DMS53 (cell line): ENCODE measurements at regions not wholly inside any gene's neighbourhood (a gene's known extent, or its start where the extent isn't known, plus 50 kb on each side); places are given as distances from the start of the nearest gene placed in this dataset.

Experiments used
- DNase-seq: peaks from one replicate; lab custom pipeline; 2025; lab: John Stamatoyannopoulos, UW

DNA sequence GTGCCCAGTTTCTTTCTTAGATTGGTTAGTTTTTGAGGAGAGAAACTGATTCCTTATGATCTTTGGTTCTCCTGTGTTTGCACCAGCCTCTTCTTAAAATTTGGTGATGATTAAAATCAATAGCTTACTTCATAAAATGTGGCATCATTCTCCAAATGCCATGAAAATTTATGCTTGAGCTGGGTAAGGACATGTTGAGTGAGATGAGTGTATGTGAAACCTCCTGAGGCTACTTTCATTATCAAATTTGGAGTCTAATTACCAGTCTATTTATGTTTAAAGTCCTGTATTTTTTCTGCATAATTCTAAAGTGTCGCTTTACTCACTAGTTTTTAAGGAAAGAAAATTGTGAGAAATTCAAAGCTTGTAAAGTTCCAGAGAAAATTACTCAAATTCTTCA, 102.1 kb downstream of the DIPK2A start:
- no peak for DNase-seq

DNA sequence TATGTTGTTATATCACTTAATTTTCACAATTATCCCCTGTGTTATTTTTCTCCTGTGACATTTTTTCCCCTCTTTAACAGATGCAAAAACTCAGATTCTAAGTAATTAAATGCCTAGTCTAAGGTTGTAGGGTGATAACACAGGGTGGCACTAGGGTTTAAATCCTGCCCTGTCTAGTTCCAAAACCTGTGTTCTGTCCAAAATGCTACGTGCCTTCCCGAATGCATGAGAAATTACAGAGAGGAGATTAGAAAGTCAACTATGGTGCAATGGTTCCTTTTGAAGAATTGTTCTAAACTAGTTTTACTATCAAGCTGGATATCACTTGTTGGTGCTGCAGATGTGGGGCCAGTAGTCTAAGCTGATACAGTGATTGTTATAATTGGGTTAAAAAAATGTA, 108.0 kb downstream of the DIPK2A start:
- no peak for DNase-seq

DNA sequence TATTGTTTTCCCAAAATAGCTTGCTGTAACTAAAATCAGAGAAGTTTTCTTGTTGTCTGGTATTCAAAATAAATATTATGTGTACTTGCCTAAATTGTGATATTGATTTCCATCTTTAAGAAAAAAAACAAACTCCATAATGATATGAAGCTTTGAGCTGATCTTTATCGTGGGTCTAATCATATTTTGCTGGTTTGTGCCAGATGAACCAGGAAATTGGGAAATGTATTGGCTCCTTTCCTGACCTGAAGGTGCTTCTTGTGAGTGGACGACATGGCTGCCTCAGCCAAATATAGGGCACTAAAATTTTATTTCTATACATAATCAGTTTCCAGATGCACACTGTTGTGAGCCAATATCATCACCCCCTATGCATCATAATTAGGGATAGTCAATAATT, 113.3 kb downstream of the DIPK2A start:
- DNase-seq: no peak

DNA sequence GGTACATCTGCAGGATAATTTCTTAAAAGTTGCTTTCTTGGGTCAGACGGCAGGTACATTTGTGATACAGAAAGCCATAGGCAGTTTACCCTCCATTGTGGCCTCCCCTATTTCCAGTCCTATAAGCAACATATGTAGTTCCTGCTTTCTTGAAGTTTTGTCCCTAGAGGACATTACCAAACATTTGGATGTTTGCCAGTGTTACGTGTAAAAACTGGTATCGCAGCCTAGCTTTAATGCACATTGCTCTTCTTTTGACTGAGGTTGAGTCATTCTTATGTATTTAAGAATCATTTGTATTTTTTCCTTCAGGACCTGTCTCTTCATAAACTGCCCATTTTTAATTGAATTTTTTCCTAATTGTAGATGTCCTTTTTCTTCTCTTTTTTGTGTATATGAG, 114.3 kb downstream of the DIPK2A start:
- peak; percentile 86 for DNase-seq

DNA sequence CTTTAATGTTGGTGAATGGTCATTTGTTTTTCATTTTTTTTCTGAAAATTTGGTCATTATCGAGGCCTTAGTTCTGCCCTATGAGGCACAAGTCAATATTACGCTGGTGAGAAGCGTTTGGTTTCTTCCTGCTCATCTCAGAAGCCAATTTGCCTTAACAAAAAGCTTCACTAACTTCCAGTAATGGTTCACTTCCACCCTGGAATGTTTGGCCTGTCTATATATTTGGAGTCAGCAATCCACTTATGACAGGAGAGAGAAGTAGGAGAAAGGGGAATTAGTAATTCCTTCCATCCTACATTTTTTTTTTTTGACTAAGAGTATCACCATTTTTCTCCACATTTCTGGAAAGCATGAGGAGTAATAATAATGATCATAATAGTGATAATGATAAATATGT, 124.4 kb downstream of the DIPK2A start:
- no peak for DNase-seq

DNA sequence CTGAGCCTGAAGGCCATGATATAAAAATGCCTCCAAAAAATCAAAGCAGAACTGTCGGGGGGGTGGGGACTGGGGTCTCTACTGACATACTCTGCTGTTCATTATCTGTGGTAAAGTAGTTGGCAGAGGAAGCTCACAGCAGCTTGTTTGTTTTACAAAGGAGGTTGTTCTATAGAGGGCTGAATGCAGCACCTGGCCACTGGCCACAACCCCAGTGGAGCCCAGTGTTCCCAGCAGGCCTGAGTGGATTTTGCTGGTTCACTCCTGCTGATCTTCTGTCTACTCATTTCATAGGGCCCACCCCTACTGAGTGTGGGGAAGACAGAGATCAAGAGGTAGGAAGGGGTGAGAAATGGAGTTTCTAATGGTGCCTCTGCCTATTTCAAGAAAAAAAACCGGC, 125.5 kb downstream of the DIPK2A start:
- peak; percentile 40 for DNase-seq

DNA sequence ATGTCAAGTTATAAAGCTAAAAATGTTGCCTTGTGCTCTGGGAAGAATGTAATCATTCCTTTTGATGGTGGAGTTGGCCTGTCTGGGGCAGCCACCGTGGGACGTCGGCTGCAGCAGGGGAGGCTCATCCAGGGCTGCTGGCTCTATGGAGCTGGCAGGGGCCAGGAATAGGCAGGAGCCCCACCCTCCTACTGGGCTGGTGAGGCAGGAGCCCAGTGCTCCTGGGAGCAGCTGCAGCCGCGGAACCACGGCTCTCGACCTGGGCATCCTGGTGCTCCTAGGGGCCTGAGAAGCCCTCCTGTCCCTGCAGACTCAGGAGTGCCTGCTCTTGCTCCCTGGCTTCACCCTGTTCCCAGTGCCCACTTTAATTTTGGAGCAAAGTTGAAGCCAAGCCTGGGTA, 127.1 kb downstream of the DIPK2A start:
- no peak for DNase-seq

DNA sequence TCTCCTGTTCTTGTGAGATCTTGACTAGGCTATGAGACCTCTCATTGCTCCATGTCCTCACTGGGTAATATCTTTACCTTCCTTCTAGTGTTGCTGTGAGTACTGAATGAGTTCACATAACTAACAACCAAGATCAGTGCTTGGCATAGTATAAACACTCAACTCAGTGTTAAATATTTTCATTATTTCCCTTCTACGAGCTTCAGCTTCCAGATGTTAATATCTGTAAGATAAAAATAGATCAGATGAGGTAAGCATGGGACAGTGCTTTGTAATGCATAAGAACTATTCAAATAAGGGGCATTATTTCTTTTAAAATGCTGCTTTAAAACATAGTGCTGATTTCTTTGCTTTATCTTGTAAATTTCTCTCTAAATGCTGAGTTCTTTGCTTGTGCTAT, 130.8 kb downstream of the DIPK2A start:
- no peak for DNase-seq

DNA sequence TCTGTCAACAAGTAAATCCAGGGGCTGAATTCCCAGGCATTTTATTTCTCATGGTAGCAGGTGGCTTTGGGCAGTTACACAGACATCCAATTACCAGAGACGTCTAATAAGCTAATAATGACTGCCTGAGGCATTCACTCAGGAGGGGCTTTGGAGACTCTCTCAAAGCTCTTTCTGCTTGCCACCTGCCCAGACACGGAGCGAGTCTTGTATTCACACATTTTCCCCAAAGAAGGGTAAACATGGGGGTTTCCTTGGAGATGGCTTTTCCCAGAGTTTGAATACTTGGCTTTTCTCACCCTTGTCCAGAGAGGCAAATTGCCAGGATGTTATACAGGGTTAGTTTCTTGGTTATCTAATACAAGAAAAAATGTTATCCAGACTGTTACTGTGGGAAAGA, 132.6 kb downstream of the DIPK2A start:
- DNase-seq: peak; percentile 8

DNA sequence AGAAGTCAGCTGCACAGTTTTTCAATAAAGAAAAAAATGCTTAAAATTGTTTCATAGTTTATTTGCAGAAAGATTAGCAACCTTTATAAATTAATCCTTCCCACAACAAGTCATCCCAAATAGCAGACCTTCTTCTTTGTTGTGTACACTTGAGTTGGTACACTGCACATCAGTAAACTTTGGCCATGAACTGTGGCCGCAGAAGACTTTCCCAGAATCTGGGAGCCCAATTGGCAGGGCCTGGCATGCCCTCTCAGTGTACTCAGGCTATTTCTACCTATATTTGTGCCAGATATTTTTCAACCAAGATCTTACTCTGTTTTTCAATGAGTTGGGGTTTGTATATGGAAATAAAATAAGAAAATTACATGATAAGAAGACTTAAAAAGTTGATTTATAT, 133.1 kb downstream of the DIPK2A start:
- DNase-seq: peak; percentile 7

DNA sequence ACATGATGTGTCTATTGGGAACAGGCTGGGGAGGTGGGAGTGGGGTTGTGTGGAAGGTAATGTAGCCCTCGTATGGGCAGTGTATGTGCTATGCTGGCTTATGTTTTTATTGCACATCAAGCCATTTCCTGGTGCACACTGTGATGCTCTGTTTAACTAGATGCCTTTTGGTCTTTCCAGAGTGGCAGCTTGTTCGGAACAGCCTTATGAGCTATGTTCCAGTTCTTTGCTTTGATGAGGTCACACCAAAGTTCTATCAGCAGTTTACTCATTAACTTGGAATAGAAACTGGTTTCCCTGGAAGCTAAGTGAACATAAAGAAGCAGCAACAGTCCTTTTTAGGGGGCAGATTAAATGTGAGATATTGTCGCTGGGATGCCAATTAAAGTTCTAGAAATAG, 133.9 kb downstream of the DIPK2A start:
- peak; percentile 92 for DNase-seq

DNA sequence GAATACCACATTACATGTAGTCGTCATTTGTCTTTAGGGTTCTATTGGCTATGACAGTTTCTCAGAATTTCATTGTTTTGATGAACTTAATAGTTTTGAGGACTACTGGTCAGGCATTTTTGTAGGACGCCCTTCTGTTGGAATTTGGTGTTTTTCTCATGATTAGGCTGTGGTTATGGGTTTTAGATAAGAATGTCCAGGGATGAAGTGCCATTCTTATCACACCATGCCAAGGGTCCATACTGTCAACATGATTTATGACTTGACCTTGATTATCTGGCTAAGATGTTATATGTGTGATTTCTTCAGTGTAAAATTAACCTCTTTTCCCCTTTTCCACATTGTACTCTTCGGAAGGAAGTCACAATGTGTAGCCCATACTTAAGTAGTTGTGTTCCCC, 135.3 kb downstream of the DIPK2A start:
- DNase-seq: no peak

DNA sequence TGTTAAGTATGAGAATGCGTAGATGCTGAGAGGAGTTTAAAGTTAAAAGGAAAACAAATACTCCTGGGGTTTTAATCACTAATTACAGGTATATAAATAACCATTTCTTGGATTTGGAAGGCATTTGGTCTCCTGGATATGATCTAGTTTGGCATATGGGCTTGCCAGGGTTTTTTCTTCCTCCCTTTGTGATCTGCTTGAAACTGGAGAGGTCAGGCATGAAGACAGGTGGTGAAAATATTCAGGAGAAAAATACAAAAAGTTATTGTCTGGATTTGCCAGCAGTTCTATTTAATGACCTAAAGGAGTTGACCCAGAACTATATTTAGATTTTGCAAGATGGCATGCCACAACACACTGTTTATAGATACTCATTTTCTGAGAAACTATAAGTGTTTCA, 136.3 kb downstream of the DIPK2A start:
- no peak for DNase-seq

DNA sequence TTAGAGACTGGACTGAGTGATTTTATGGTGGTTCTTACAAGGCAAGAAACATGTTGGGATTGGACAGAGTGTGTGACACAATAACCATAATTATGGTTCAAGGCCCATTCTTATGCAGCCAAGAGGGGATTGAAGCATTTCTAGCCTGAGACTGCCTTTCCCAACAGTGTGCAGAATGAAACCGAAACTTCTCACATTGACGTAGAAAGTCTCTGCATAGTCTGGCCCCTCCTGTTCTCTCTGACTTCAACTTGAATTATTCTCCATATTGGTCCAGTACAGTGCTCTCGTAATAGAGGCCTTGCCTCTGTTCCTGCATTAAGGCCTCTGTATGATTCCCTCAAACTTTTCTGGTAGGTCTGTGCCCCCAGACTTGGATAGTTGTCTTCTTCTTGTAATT, 138.3 kb downstream of the DIPK2A start:
- no peak for DNase-seq

DNA sequence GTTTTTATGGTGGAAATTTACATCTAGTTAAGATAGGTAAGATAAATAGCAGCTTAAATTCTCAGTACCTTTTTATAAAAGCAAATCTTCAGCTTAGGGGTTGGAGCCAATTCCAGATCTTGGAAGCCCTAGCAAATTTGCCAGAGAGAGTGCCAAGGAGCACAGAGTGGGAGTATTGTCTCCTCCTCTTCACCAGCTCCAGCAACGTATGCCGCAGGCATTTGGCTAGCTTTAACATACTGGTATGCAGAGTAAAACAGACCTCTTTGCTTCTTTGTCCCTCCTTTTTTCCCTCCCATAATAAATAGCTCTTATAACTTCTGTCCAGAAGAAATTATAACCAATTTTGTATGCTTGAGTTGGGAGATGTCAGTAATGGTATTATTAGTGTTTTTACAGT, 140.4 kb downstream of the DIPK2A start:
- no peak for DNase-seq

DNA sequence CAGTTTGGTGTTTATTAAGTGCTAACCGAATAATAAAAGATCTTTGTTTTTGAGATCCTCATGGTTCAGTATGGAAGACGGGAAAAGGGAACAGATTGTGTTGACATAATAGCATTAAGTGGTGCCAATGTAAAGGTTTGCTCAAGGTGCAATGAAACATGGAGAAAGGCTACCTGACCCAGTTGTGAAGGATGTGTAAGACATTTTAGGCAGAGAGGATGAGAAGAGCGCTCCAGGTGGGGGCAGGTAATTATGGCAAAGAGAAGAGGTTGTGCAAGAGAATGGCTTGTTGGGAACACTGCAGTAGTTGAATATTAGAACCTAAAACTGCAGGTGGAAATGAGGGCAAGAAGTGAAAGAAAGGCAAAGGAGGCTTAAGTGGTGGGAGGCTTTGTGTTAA, 140.8 kb downstream of the DIPK2A start:
- peak; percentile 30 for DNase-seq

DNA sequence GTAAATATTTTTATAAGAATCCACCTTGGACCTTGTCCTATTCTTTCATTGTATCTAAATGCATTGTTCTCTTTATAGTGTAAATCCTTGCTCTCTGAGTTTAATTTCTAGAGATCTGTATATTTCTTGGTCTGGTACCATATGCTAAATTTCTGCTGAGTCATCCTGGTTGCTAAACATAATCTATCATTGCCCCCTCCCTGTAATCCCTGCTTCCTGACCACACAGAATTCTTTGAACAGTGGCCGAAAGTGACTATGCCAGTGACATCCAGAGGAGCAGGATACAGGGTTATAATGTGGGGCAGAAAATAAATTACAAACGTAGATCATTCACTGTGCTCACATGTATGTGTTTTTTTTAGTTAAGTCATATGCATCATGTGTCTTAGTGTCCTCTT, 143.1 kb downstream of the DIPK2A start:
- peak; percentile 18 for DNase-seq

DNA sequence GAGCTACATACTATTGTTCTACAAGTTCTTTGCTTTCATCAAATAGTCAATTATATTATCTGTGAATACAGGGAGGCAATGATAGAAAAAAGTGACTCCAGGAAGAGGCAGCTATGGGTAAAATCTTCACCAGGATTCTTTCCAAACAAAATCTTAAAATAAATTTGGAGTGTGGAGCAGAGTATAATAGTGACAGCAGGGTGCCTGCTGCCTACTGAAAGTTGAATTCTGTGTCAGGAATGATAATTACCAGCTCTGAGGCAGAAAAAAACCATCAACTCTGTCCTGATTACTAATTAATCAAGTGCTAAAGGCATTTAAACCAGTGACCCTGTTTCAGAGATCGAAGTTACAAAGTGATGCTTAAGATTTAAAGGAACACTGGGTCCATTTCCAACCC, 148.0 kb downstream of the DIPK2A start:
- no peak for DNase-seq

DNA sequence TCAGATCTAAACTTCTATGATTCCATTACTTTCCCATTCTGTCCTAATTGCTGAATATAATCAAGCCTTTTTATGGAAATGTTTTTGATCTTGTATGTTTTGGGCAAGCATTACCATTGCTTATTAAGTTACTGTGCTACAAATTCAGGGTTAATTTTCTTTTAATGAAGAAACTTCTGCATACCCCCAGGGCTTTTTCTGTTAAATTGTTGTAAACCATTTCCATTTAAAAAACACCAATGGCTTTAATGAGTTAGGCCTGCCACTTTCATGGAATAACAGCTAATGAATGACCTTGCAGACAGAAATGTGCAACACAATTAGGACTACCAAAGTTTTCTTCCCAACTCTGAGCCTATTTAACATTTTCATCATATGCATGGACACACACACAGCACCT, 150.0 kb downstream of the DIPK2A start:
- no peak for DNase-seq

DNA sequence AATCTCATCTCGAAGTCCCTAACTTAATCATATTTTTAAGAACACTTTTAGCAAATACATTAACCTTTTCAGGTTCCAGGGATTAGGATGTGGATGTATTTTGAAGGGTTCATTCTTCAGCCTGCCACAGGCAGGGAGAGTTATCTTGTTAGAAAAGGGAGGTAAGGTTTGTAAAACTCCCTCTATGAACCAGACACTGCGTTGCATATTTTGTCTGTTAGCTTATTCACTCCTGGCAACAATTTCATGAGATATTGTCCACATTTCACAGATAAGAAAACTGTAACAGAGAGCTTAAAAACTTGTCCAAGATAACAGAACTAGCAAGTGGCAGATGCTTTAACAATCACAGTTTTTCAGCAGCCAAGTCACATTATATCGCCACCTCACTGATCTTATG, 155.4 kb downstream of the DIPK2A start:
- DNase-seq: no peak

DNA sequence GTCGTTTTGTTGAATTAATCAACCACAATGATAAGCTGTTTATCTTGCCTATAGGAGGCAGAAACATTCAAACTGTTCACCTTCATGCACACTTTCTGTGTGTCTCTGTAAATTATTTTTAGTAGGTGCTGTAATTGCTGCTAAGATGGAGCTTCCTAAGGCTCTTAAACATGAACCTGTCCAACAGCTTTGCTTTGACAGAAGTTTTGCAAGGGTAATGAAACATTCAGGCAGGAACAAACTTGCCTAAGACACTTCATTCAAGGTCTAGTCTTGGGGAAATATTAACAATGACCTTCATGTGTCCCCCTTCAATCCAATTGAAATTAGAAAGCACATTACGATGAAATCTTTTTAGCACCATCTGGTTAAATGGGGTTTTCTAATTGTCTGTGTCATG, 156.1 kb downstream of the DIPK2A start:
- no peak for DNase-seq

DNA sequence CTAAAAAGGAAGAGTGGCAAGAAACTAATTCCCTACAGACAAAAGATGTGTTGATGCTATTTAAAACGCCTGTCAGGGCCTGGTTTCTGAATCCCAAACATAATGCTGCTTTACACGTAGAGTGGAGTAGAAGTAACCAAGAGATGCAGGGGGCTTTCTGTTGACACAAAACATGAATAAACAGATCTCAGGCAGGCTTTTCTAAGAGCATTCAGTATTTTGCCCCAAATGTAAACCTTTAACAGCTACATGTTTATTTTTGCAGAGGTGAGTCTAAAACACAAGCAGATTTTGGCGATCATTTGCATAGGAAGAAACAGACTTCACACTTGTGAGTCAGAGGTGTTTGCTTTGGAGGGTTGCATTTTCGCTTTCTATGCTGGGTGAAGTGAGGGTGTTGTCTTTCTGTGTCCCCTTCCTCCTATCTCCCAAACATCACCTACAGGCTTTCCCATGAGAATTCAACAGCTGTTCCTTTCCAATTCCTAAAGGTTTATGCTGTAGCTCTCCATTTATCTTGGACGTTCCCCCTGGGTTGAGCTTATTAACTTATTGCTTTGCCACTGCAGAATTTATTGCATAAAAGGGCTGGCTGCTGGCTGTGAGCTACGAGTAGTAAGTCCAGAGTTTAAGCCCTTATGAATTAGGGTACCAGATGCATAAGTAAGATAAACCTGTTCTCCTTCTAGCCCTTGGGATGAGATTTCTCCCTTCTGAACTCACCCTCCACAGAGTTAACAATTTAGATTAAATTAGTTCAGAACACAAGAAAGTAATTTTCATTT, 156.7 kb downstream of the DIPK2A start:
- peak; percentile 3 for DNase-seq

DNA sequence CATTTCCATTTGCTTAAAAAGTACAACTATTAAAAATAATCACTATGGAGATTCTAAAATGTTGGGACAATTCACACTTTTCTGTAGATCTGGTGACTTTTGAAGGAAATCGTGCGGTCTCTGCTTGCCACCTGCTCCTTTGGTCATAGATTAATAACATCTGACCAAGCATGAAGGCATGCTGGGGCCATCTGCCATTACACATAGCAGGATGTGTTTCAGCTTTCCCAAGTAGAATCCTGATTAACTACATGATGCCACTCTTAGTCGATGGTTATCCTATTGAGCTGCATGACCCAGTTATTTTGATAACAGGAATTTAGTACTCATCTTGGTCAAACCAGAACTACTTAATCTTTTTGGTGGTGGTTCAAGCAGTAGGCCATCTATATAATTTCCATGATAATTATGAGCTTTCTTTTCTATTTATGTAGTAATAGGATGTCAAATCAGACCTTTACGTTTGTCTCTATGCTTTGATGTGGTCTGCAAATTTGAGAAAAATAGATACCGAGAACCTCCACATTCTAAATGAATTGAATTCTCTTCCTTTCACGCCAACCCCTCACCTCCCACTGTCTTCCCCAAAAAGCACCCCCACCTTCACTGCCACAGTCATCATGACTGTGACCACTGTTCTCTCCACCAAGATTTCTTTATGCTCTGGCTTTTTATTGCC, 158.1 kb downstream of the DIPK2A start:
- DNase-seq: no peak

DNA sequence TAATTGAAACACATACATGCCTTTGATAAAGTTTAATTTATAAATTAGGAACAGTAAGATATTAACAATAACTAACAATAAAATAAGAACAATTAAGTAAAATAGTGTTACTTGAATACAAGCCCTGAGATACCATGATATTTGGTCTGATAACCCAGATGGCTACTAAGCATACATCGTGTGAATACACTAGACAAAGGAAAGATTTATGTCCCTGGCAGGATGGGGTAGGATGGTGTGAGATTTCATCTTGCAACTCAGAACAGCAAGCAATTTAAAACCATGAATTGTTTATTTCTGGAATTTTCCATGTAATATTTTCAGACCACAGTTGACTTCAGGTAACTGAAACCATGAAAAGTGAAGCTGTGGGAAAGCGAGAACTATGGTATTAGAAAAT, 169.5 kb downstream of the DIPK2A start:
- no peak for DNase-seq
